ENCODE measurements at regions not wholly inside any gene's neighbourhood (a gene's known extent, or its start where the extent isn't known, plus 50 kb on each side); places are given as distances from the start of the nearest gene placed in this dataset.

DNA sequence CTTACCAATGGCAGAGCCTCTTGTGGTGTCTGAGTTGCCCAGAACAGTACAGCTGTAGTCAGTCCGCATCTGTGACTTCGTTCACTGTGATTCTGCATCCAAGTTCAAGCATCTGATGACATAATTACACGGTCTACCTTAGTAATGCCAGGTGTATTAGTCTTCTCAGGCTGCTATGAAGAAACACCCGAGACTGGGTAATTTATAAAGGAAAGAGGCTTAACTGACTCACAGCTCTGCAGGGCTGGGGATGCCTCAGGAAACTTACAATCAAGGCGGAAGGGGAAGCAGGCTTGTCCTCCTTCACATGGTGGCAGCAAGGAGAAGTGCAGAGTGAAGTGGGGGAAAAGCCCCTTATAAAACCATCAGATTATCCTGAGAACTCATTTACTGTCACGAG, 163.9 kb upstream of the SULF2 start:
- TF ChIP-seq TAF1 (IDR thresholded peaks at IDR 0.05; ENCODE audit: borderline replicate concordance, low read depth, low read length) (no peak), POLR2A (IDR thresholded peaks at IDR 0.05; ENCODE audit: low read depth, low read length) (no peak)
